K562 (cell line): ENCODE measurements at regions not wholly inside any gene's neighbourhood (a gene's known extent, or its start where the extent isn't known, plus 50 kb on each side); places are given as distances from the start of the nearest gene placed in this dataset.

ENCODE experiments used
- EWSR1 ChIP-seq: fragments of 450-650 bp; IDR thresholded peaks from 2 replicates; pipeline ENCODE4 v1.6.1; 2018; ENCODE audit warnings: borderline replicate concordance, mild to moderate bottlenecking, low read depth, moderate library complexity; ENCODE audit not compliant: partially characterized antibody
- ILK ChIP-seq: fragments of 450-650 bp; IDR thresholded peaks from 2 replicates; pipeline ENCODE4 v1.6.1; 2016; ENCODE audit warnings: missing genetic modification characterization, low read depth, mild to moderate bottlenecking, missing compliant biosample characterization, moderate library complexity, borderline replicate concordance
- IRF2 ChIP-seq: sonication (generic); formaldehyde crosslinking; IDR thresholded peaks from 2 replicates; pipeline ENCODE4 v1.8.1; 2022; ENCODE audit warnings: mild to moderate bottlenecking, missing genetic modification reagents
- LARP7 ChIP-seq: fragments of 450-650 bp; IDR thresholded peaks from 2 replicates; pipeline ENCODE4 v1.6.1; 2016
- SMAD4 ChIP-seq: fragments of 250-450 bp; sonication (Bioruptor Pico); conservative IDR thresholded peaks from 2 replicates; pipeline ENCODE4 v1.8.0; 2021; ENCODE audit warnings: inconsistent platforms, mild to moderate bottlenecking, moderate library complexity
- ZNF274 ChIP-seq: IDR thresholded peaks from 2 replicates; pipeline ENCODE4 v1.6.1; 2011; ENCODE audit warnings: low read depth, mild to moderate bottlenecking, low read length, moderate library complexity, borderline replicate concordance
- ZNF407 ChIP-seq: fragments of 450-650 bp; IDR thresholded peaks from 2 replicates; pipeline ENCODE4 v1.6.1; 2016; ENCODE audit warnings: low read depth
- ZSCAN32 ChIP-seq: fragments of 450-650 bp; formaldehyde crosslinking; IDR thresholded peaks from 2 replicates; pipeline ENCODE4 v1.4.0; 2020; ENCODE audit warnings: mild to moderate bottlenecking, moderate library complexity
- TF ChIP-seq, protein P1 (sequence below), 2 experiments: fragments of 450-650 bp; IDR thresholded peaks; 2 replicates each; pipeline ENCODE4 v1.6.1; 2018; ENCODE audit warnings: mild to moderate bottlenecking in 2 of 2, low read depth in 1 of 2; ENCODE audit not compliant: partially characterized antibody in 2 of 2
- TF ChIP-seq, protein P2 (sequence below), 2 experiments: fragments of 150-350 bp in 1 of 2; IDR thresholded peaks; 2 replicates each; pipeline ENCODE4 v1.6.1; 2012 to 2016; ENCODE audit warnings: low read depth in 2 of 2, low read length in 2 of 2, mild to moderate bottlenecking in 1 of 2, moderate library complexity in 1 of 2

- TF ChIP-seq, protein P1, sequence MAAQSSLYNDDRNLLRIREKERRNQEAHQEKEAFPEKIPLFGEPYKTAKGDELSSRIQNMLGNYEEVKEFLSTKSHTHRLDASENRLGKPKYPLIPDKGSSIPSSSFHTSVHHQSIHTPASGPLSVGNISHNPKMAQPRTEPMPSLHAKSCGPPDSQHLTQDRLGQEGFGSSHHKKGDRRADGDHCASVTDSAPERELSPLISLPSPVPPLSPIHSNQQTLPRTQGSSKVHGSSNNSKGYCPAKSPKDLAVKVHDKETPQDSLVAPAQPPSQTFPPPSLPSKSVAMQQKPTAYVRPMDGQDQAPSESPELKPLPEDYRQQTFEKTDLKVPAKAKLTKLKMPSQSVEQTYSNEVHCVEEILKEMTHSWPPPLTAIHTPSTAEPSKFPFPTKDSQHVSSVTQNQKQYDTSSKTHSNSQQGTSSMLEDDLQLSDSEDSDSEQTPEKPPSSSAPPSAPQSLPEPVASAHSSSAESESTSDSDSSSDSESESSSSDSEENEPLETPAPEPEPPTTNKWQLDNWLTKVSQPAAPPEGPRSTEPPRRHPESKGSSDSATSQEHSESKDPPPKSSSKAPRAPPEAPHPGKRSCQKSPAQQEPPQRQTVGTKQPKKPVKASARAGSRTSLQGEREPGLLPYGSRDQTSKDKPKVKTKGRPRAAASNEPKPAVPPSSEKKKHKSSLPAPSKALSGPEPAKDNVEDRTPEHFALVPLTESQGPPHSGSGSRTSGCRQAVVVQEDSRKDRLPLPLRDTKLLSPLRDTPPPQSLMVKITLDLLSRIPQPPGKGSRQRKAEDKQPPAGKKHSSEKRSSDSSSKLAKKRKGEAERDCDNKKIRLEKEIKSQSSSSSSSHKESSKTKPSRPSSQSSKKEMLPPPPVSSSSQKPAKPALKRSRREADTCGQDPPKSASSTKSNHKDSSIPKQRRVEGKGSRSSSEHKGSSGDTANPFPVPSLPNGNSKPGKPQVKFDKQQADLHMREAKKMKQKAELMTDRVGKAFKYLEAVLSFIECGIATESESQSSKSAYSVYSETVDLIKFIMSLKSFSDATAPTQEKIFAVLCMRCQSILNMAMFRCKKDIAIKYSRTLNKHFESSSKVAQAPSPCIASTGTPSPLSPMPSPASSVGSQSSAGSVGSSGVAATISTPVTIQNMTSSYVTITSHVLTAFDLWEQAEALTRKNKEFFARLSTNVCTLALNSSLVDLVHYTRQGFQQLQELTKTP (IDR thresholded peaks at IDR 0.05; ENCODE audit: low read depth in 1 of 2, partially characterized antibody in 2 of 2), result no peak
- TF ChIP-seq EWSR1 (no peak), ZNF407 (no peak), ILK (tag) (no peak), IRF2 (CRISPR knock-in tag) (no peak), LARP7 (no peak), SMAD4 (no peak), ZSCAN32 (CRISPR knock-in tag) (no peak), ZNF274 (no peak)
- TF ChIP-seq, protein P2, sequence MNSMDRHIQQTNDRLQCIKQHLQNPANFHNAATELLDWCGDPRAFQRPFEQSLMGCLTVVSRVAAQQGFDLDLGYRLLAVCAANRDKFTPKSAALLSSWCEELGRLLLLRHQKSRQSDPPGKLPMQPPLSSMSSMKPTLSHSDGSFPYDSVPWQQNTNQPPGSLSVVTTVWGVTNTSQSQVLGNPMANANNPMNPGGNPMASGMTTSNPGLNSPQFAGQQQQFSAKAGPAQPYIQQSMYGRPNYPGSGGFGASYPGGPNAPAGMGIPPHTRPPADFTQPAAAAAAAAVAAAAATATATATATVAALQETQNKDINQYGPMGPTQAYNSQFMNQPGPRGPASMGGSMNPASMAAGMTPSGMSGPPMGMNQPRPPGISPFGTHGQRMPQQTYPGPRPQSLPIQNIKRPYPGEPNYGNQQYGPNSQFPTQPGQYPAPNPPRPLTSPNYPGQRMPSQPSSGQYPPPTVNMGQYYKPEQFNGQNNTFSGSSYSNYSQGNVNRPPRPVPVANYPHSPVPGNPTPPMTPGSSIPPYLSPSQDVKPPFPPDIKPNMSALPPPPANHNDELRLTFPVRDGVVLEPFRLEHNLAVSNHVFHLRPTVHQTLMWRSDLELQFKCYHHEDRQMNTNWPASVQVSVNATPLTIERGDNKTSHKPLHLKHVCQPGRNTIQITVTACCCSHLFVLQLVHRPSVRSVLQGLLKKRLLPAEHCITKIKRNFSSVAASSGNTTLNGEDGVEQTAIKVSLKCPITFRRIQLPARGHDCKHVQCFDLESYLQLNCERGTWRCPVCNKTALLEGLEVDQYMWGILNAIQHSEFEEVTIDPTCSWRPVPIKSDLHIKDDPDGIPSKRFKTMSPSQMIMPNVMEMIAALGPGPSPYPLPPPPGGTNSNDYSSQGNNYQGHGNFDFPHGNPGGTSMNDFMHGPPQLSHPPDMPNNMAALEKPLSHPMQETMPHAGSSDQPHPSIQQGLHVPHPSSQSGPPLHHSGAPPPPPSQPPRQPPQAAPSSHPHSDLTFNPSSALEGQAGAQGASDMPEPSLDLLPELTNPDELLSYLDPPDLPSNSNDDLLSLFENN (IDR thresholded peaks at IDR 0.05; ENCODE audit: low read depth in 2 of 2, low read length in 2 of 2), result no peak
These were observed 195.5 kb upstream of the CLINT1 start (continued) for GRCh38 chr5:158054223-158055110.
